ENCODE measurements at regions not wholly inside any gene's neighbourhood (a gene's known extent, or its start where the extent isn't known, plus 50 kb on each side); places are given as distances from the start of the nearest gene placed in this dataset.

DNA sequence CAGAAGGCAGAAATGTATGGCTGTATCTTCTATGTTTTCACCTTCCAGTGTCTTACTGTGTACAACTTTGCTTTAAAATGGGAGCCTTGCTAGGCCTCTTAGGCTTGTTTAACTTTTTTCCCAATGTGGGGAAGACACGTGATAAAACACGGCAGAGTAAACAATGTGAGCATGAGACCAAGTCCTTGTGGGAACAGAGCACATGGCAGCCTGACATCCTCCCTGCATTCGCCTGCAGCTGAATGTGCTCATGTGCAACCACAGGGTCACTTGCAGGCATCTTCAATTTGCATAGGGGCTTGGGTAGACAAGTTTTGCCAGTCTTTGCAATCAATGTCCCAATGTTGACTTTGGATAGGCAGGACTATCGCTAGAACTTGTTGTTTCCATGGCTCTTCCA lies 91.8 kb downstream of the CCNG2 start:
- TF ChIP-seq EP300 (IDR thresholded peaks at IDR 0.05) (no peak), POLR2AphosphoS5 (IDR thresholded peaks at IDR 0.05) (no peak)
